ENCODE measurements at regions not wholly inside any gene's neighbourhood (a gene's known extent, or its start where the extent isn't known, plus 50 kb on each side); places are given as distances from the start of the nearest gene placed in this dataset.

GRCh38 chr5:167633114-167633513 is 658.3 kb upstream of the WWC1 start:
- H3K9me3 ChIP-seq = no peaks in the 10 kb centered on the region
- no peak for TF ChIP-seq Cebpa-rat (IDR thresholded peaks at IDR 0.05)
- H4K20me1 ChIP-seq = peaks cover 95% of the 10 kb centered on the region; the same call in 1 of the 2 replicates
- no peak overlapping the region for H3K4me2 ChIP-seq
- no peak overlapping the region for H3K9ac ChIP-seq
- peaks cover 31% of the 10 kb centered on the region; the same call in 1 of the 2 replicates for H3K4me1 ChIP-seq
- H3K27ac ChIP-seq = no peak overlapping the region
- H3K36me3 ChIP-seq = peaks cover 15% of the 10 kb centered on the region; the same call in 1 of the 2 replicates
- no peaks in the 10 kb centered on the region for H3K27me3 ChIP-seq
- H3K4me3 ChIP-seq = no peak overlapping the region

- H3K4me1 ChIP-seq = peaks cover 31% of the 10 kb centered on the region; the same call in 1 of the 2 replicates
- H3K9me3 ChIP-seq = no peaks in the 10 kb centered on the region
- 0 out of 2 replicates have a peak overlapping the region, but pooled peaks have one; percentile 1 for H3K4me2 ChIP-seq
- H3K27me3 ChIP-seq = no peaks in the 10 kb centered on the region
- TF ChIP-seq Cebpa-rat (IDR thresholded peaks at IDR 0.05) = no peak
- H3K9ac ChIP-seq = no peak overlapping the region
- H3K36me3 ChIP-seq = peaks cover 11% of the 10 kb centered on the region; the same call in 1 of the 2 replicates
- no peak overlapping the region for H3K4me3 ChIP-seq
- H4K20me1 ChIP-seq = peaks cover 95% of the 10 kb centered on the region; the same call in 1 of the 2 replicates
- no peak overlapping the region for H3K27ac ChIP-seq
These were observed 657.5 kb upstream of the WWC1 start for GRCh38 chr5:167633931-167634341.

GRCh38 chr5:167634432-167634831 is 657.0 kb upstream of the WWC1 start:
- Histone ChIP-seq H3K4me3 (no peak overlapping the region), H3K4me2 (no peak overlapping the region), H3K27ac (no peak overlapping the region), H3K9me3 (no peaks in the 10 kb centered on the region), H3K36me3 (peaks cover 11% of the 10 kb centered on the region; the same call in 1 of the 2 replicates), H4K20me1 (peaks cover 95% of the 10 kb centered on the region; the same call in 1 of the 2 replicates), H3K4me1 (peaks cover 34% of the 10 kb centered on the region; the same call in 1 of the 2 replicates), H3K27me3 (no peaks in the 10 kb centered on the region), H3K9ac (no peak overlapping the region)
- TF ChIP-seq Cebpa-rat (IDR thresholded peaks at IDR 0.05) = no peak

GRCh38 chr5:167638816-167639215 is 652.6 kb upstream of the WWC1 start:
- no peaks in the 10 kb centered on the region for H3K9me3 ChIP-seq
- TF ChIP-seq Cebpa-rat (IDR thresholded peaks at IDR 0.05) = no peak
- H3K4me3 ChIP-seq = no peak overlapping the region
- H4K20me1 ChIP-seq = peaks cover 89% of the 10 kb centered on the region; the same call in 1 of the 2 replicates
- H3K27me3 ChIP-seq = no peaks in the 10 kb centered on the region
- no peak overlapping the region for H3K4me2 ChIP-seq
- no peak overlapping the region for H3K27ac ChIP-seq
- peaks cover 3% of the 10 kb centered on the region; the same call in 1 of the 2 replicates for H3K36me3 ChIP-seq
- H3K4me1 ChIP-seq = peaks cover 37% of the 10 kb centered on the region
- H3K9ac ChIP-seq = no peak overlapping the region

GRCh38 chr5:167639273-167639672 is 652.2 kb upstream of the WWC1 start:
- Histone ChIP-seq H3K4me2 (no peak overlapping the region), H3K36me3 (peaks cover 7% of the 10 kb centered on the region; the same call in 1 of the 2 replicates), H3K27ac (no peak overlapping the region), H3K9ac (no peak overlapping the region), H3K9me3 (no peaks in the 10 kb centered on the region), H4K20me1 (peaks cover 89% of the 10 kb centered on the region; the same call in 1 of the 2 replicates), H3K4me3 (no peak overlapping the region), H3K4me1 (peaks cover 35% of the 10 kb centered on the region), H3K27me3 (no peaks in the 10 kb centered on the region)
- TF ChIP-seq Cebpa-rat (IDR thresholded peaks at IDR 0.05) = no peak

GRCh38 chr5:167639766-167640165 is 651.7 kb upstream of the WWC1 start:
- no peak overlapping the region for H3K4me2 ChIP-seq
- no peak for TF ChIP-seq Cebpa-rat (IDR thresholded peaks at IDR 0.05)
- H3K27me3 ChIP-seq = no peaks in the 10 kb centered on the region
- H3K36me3 ChIP-seq = peaks cover 12% of the 10 kb centered on the region; the same call in 1 of the 2 replicates
- H3K27ac ChIP-seq = no peak overlapping the region
- H3K4me1 ChIP-seq = peaks cover 35% of the 10 kb centered on the region
- H3K9me3 ChIP-seq = no peaks in the 10 kb centered on the region
- H3K9ac ChIP-seq = no peak overlapping the region
- peaks cover 89% of the 10 kb centered on the region; the same call in 1 of the 2 replicates for H4K20me1 ChIP-seq
- H3K4me3 ChIP-seq = no peak overlapping the region

GRCh38 chr5:167642181-167642580 is 649.3 kb upstream of the WWC1 start:
- H3K27me3 ChIP-seq = no peaks in the 10 kb centered on the region
- peaks cover 89% of the 10 kb centered on the region; the same call in 1 of the 2 replicates for H4K20me1 ChIP-seq
- H3K4me3 ChIP-seq = no peak overlapping the region
- no peak for TF ChIP-seq Cebpa-rat (IDR thresholded peaks at IDR 0.05)
- no peak overlapping the region for H3K9ac ChIP-seq
- H3K4me1 ChIP-seq = peaks cover 35% of the 10 kb centered on the region
- 0 out of 2 replicates have a peak overlapping the region, but pooled peaks have one; percentile 30 for H3K4me2 ChIP-seq
- no peak overlapping the region for H3K27ac ChIP-seq
- H3K36me3 ChIP-seq = peaks cover 24% of the 10 kb centered on the region; the same call in 1 of the 2 replicates
- H3K9me3 ChIP-seq = no peaks in the 10 kb centered on the region

GRCh38 chr5:167642779-167643517 is 648.5 kb upstream of the WWC1 start:
- Histone ChIP-seq H3K4me2 (peak overlapping the region; percentile 30; the same call in 1 of the 2 replicates), H4K20me1 (peaks cover 89% of the 10 kb centered on the region; the same call in 1 of the 2 replicates), H3K27me3 (no peaks in the 10 kb centered on the region), H3K36me3 (peaks cover 32% of the 10 kb centered on the region; the same call in 1 of the 2 replicates), H3K27ac (no peak overlapping the region), H3K9me3 (no peaks in the 10 kb centered on the region), H3K4me1 (peaks cover 35% of the 10 kb centered on the region), H3K4me3 (no peak overlapping the region), H3K9ac (no peak overlapping the region)
- TF ChIP-seq Cebpa-rat (IDR thresholded peaks at IDR 0.05) = no peak

- H3K4me2 ChIP-seq = no peak overlapping the region
- no peaks in the 10 kb centered on the region for H3K9me3 ChIP-seq
- H3K36me3 ChIP-seq = peaks cover 40% of the 10 kb centered on the region; the same call in 1 of the 2 replicates
- H3K4me1 ChIP-seq = peaks cover 35% of the 10 kb centered on the region
- H3K9ac ChIP-seq = no peak overlapping the region
- no peak for TF ChIP-seq Cebpa-rat (IDR thresholded peaks at IDR 0.05)
- H3K27me3 ChIP-seq = no peaks in the 10 kb centered on the region
- no peak overlapping the region for H3K27ac ChIP-seq
- peaks cover 89% of the 10 kb centered on the region; the same call in 1 of the 2 replicates for H4K20me1 ChIP-seq
- no peak overlapping the region for H3K4me3 ChIP-seq
These were observed 647.7 kb upstream of the WWC1 start for GRCh38 chr5:167643631-167644280.
